Peyer's patch (tissue), 4 donors: ENCODE measurements at regions not wholly inside any gene's neighbourhood (a gene's known extent, or its start where the extent isn't known, plus 50 kb on each side); places are given as distances from the start of the nearest gene placed in this dataset.

Source experiments
- DNase-seq, 3 donors: peaks; one replicate each; pipeline ENCODE4 v3.0.0-alpha.2; 2017 to 2019
- H3K27ac ChIP-seq, 4 donors: fragments of 200-600 bp; sonication (generic); one replicate each; pipeline ENCODE4 v1.5.1; 2016 to 2019
- H3K27me3 ChIP-seq, 2 donors: fragments of 200-600 bp; sonication (generic); one replicate each; pipeline ENCODE4 v1.5.1; 2019
- H3K36me3 ChIP-seq, 3 donors: fragments of 200-600 bp; sonication (generic); one replicate each; pipeline ENCODE4 v1.5.1; 2016 to 2019
- H3K4me1 ChIP-seq, 4 donors: fragments of 200-600 bp; sonication (generic); one replicate each; pipeline ENCODE4 v1.5.1; 2016 to 2019
- H3K4me3 ChIP-seq, 4 donors: fragments of 200-600 bp; sonication (generic); 1 replicate in 3 of 4; 2 replicates in 1 of 4; pipeline ENCODE4 v1.5.1; 2016 to 2019; ENCODE audit warnings: mild to moderate bottlenecking in 1 of 4
- H3K9me3 ChIP-seq, 4 donors: fragments of 200-600 bp; sonication (generic); one replicate each; pipeline ENCODE4 v1.5.1; 2016 to 2019; ENCODE audit warnings: mild to moderate bottlenecking in 1 of 4
- CTCF ChIP-seq, 6 experiments: fragments of 450-650 bp in 4 of 6; fragments of 200-600 bp in 2 of 6; sonication (generic) in 1 of 6; IDR thresholded peaks; one replicate each; pipeline ENCODE4 v1.5.1; 2017 to 2019; ENCODE audit warnings: antibody characterized with exemption in 6 of 6, mild to moderate bottlenecking in 3 of 6, moderate library complexity in 1 of 6
- POLR2A ChIP-seq, 2 donors: fragments of 450-650 bp; IDR thresholded peaks; one replicate each; pipeline ENCODE4 v1.5.1; 2017; ENCODE audit warnings: antibody characterized with exemption in 2 of 2, mild to moderate bottlenecking in 2 of 2, moderate library complexity in 2 of 2

DNA sequence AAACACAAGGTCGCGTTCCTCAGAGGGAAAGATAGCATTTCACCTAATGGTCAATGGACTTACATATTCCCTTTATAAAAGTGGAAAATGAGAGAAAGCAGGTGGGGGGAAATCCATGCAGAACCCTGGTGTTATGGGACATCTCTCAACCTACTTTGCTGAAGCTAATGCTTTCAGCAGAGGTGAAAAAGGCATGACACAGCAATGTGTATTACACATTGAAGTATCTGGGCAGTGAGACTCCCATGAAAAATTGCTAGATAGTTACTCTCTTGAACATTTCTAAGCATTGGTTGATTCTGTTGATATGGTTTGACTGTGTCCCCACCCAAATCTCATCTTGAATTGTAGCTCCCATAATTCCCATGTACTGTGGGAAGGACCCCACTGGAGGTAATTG is 60.0 kb upstream of the PICALM start:
- Histone ChIP-seq H3K27ac (no peak overlapping the region), H3K9me3 (no peaks in the 10 kb centered on the region)

GRCh38 chr11:86126862-86127261 is 58.0 kb upstream of the PICALM start:
- DNase-seq: no peak
- Histone ChIP-seq H3K36me3 (no peaks in the 10 kb centered on the region), H3K9me3 (no peaks in the 10 kb centered on the region), H3K4me3 (no peak overlapping the region), H3K27ac (no peak overlapping the region), H3K27me3 (no peaks in the 10 kb centered on the region), H3K4me1 (no peaks in the 10 kb centered on the region)
- TF ChIP-seq CTCF (IDR thresholded peaks at IDR 0.05): no peak
- no peak for TF ChIP-seq POLR2A (IDR thresholded peaks at IDR 0.05)

More for the DNA sequence above, 60.0 kb upstream of the PICALM start:
- Histone ChIP-seq H3K27me3 (no peaks in the 10 kb centered on the region), H3K4me1 (no peaks in the 10 kb centered on the region), H3K36me3 (no peaks in the 10 kb centered on the region), H3K4me3 (no peak overlapping the region)
- DNase-seq: no peak
- TF ChIP-seq CTCF (IDR thresholded peaks at IDR 0.05) (no peak), POLR2A (IDR thresholded peaks at IDR 0.05) (no peak)

DNA sequence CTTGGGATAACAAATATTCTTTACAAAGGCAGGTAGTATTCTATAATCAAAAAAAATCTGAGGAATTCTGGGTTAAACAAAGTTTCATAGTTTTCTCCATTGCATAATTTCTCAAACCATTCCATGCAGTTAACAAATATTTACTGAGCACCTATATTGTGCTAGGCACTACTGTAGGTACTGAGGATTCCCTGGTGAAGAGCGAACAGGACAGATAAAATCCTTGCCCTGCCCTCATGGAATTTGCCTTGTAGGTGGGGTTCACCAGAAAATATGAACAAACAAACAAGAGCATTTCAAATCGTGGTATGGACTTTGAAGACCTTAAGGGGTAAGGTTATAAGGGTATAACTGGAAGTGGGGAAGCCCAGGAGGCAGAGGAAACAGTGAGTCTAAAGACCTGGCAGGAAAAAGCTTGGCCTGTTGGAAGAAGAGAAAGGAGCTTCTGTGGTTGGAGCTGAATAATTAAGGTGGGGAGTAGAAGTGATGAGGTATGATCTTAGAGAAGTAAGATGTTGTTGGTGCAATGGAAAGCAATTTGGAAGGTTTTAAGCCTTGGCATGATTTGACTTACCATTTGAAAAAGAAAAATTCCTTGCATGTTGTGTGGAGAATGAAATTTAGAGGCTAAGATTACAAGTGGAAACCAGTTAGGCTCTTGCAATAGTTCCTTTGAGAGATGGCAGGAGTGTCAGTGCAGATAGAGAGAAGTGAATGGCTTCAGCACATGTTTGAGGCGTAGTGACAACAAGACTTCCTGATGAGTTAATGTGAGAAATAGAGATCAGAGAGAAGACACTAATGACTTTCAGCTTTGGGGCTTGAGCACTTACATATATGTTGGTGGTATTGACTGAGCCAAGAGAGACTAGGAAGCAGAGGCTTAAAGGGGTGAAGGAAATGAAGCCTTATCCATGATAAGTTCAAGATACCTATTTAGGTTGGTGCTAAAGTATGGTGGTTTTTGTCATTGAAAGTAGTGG is 55.7 kb upstream of the PICALM start:
- Histone ChIP-seq H3K4me1 (no peaks in the 10 kb centered on the region), H3K36me3 (no peaks in the 10 kb centered on the region), H3K9me3 (no peaks in the 10 kb centered on the region), H3K27ac (no peak overlapping the region), H3K27me3 (no peaks in the 10 kb centered on the region), H3K4me3 (no peak overlapping the region)
- DNase-seq: no peak
- TF ChIP-seq CTCF (IDR thresholded peaks at IDR 0.05) (no peak), POLR2A (IDR thresholded peaks at IDR 0.05) (no peak)

GRCh38 chr11:86122773-86123172 is 53.9 kb upstream of the PICALM start:
- no peak for TF ChIP-seq CTCF (IDR thresholded peaks at IDR 0.05)
- no peak for TF ChIP-seq POLR2A (IDR thresholded peaks at IDR 0.05)
- Histone ChIP-seq H3K27me3 (no peaks in the 10 kb centered on the region), H3K4me1 (no peaks in the 10 kb centered on the region), H3K4me3 (no peak overlapping the region), H3K36me3 (no peaks in the 10 kb centered on the region), H3K27ac (no peak overlapping the region), H3K9me3 (no peaks in the 10 kb centered on the region)
- DNase-seq: no peak

- TF ChIP-seq POLR2A (IDR thresholded peaks at IDR 0.05) (no peak), CTCF (IDR thresholded peaks at IDR 0.05) (no peak)
- DNase-seq: no peak
- H3K36me3 ChIP-seq: no peaks in the 10 kb centered on the region
- no peak overlapping the region for H3K27ac ChIP-seq
- no peaks in the 10 kb centered on the region for H3K9me3 ChIP-seq
- peaks cover 0 to 10% (median 0%) of the 10 kb centered on the region in 4 donors for H3K4me1 ChIP-seq
- H3K27me3 ChIP-seq: no peaks in the 10 kb centered on the region
- H3K4me3 ChIP-seq: no peak overlapping the region
Observed at GRCh38 chr11:86120807-86121206, 51.9 kb upstream of the PICALM start.
